NCI-H345 (cell line): ENCODE measurements at regions not wholly inside any gene's neighbourhood (a gene's known extent, or its start where the extent isn't known, plus 50 kb on each side); places are given as distances from the start of the nearest gene placed in this dataset.
"Not testable (repeated sequence)": the region's sequence is repeated elsewhere in the genome, so short reads cannot be mapped to it uniquely, and the experiment has no call there.

Experiments used
- DNase-seq: peaks from one replicate; lab custom pipeline; 2025; lab: John Stamatoyannopoulos, UW

- no peak for DNase-seq
Measured at GRCh38 chr9:97773091-97773490, 76.0 kb upstream of the XPA start.

GRCh38 chr9:97773723-97774122, 76.6 kb upstream of the XPA start:
- DNase-seq = no peak

- DNase-seq = no peak
Measured at GRCh38 chr9:97774673-97775072, 77.5 kb upstream of the XPA start.

- not testable (repeated sequence) for DNase-seq
Measured at GRCh38 chr9:97778740-97779139, 74.3 kb upstream of the FOXE1 start.

GRCh38 chr9:97779608-97780007, 73.4 kb upstream of the FOXE1 start:
- no peak for DNase-seq

- no peak for DNase-seq
Measured at GRCh38 chr9:97781902-97782301, 71.1 kb upstream of the FOXE1 start.

- no peak for DNase-seq
Measured at GRCh38 chr9:97786341-97786740, 66.7 kb upstream of the FOXE1 start.

GRCh38 chr9:97787551-97787950, 65.5 kb upstream of the FOXE1 start:
- DNase-seq = no peak

- no peak for DNase-seq
Measured at GRCh38 chr9:97788763-97789663, 64.0 kb upstream of the FOXE1 start.

GRCh38 chr9:97790542-97790941, 62.5 kb upstream of the FOXE1 start:
- no peak for DNase-seq

- DNase-seq = no peak
Measured at GRCh38 chr9:97791542-97791941, 61.5 kb upstream of the FOXE1 start.

GRCh38 chr9:97793067-97793466, 60.0 kb upstream of the FOXE1 start:
- no peak for DNase-seq

GRCh38 chr9:97794666-97795065, 58.4 kb upstream of the FOXE1 start:
- no peak for DNase-seq

- DNase-seq = not testable (repeated sequence)
Measured at GRCh38 chr9:97796176-97796575, 56.9 kb upstream of the FOXE1 start.

- no peak for DNase-seq
Measured at GRCh38 chr9:97801180-97801579, 51.8 kb upstream of the FOXE1 start.

GRCh38 chr9:97802276-97802675, 50.8 kb upstream of the FOXE1 start:
- no peak for DNase-seq

- peak; percentile 79 for DNase-seq
Measured at GRCh38 chr9:97803167-97804058, 49.6 kb upstream of the FOXE1 start.
